SK-N-SH (cell line): ENCODE measurements at regions not wholly inside any gene's neighbourhood (a gene's known extent, or its start where the extent isn't known, plus 50 kb on each side); places are given as distances from the start of the nearest gene placed in this dataset.

Source experiments
- CTCF ChIA-PET: fragments of 300-600, 350-600 bp; formaldehyde crosslinking; extraction: SDS; loops from one replicate; lab custom pipeline; 2021; lab: Yijun Ruan, JAX
- POLR2A ChIA-PET: fragments of 350-600 bp; sonication (Branson Sonifier 250); formaldehyde crosslinking; extraction: SDS; loops from one replicate; lab custom pipeline; 2020; ENCODE audit warnings: antibody characterized with exemption, inconsistent platforms; lab: Yijun Ruan, JAX
- DNase-seq: peaks from one replicate; pipeline ENCODE4 v3.0.0; 2012
- H2AFZ ChIP-seq: fragments of 200-600 bp; sonication (generic); 2 replicates; pipeline ENCODE4 v1.8.1; 2016; ENCODE audit warnings: antibody characterized with exemption, mild to moderate bottlenecking, low read depth
- H3F3A ChIP-seq: fragments of 200-600 bp; sonication (generic); replicated peaks from 2 replicates; pipeline ENCODE3; 2016; ENCODE audit warnings: antibody characterized with exemption, mild to moderate bottlenecking; ENCODE audit not compliant: insufficient read depth
- H3K27ac ChIP-seq, 2 experiments: fragments of 200-500 bp in 1 of 2; fragments of 200-600 bp in 1 of 2; sonication (Bioruptor generic) in 1 of 2; sonication (generic), shearing (Covaris generic) in 1 of 2; 2 replicates each; pipeline versions ENCODE4 v1.5.1 to v1.6.1; 2014 to 2016; ENCODE audit warnings: low read depth in 2 of 2, inconsistent platforms in 1 of 2, low read length in 1 of 2, mild to moderate bottlenecking in 1 of 2, mixed read lengths in 1 of 2
- H3K27me3 ChIP-seq: fragments of 200-600 bp; sonication (generic), shearing (Covaris generic); 2 replicates; pipeline ENCODE4 v1.6.1; 2016; ENCODE audit warnings: mixed run types; ENCODE audit not compliant: insufficient read depth
- H3K36me3 ChIP-seq, 2 experiments: fragments of 200-500 bp in 1 of 2; fragments of 200-600 bp in 1 of 2; sonication (Bioruptor generic) in 1 of 2; sonication (generic) in 1 of 2; replicated peaks in 1 of 2; 2 replicates each; pipeline versions ENCODE3 to v1.5.1; 2014 to 2016; ENCODE audit warnings: low read length in 1 of 2, mild to moderate bottlenecking in 1 of 2; ENCODE audit not compliant: insufficient read depth in 2 of 2, control insufficient read depth in 1 of 2
- H3K4me1 ChIP-seq, 2 experiments: fragments of 200-500 bp in 1 of 2; fragments of 200-600 bp in 1 of 2; sonication (Bioruptor generic) in 1 of 2; sonication (generic), shearing (Covaris generic) in 1 of 2; 2 replicates each; pipeline versions ENCODE4 v1.5.1 to v1.6.1; 2014 to 2016; ENCODE audit warnings: low read depth in 1 of 2, low read length in 1 of 2, mixed run types in 1 of 2; ENCODE audit not compliant: insufficient read depth in 2 of 2, control insufficient read depth in 1 of 2
- H3K4me2 ChIP-seq: fragments of 200-600 bp; sonication (generic), shearing (Covaris generic); 2 replicates; pipeline ENCODE4 v1.6.1; 2017; ENCODE audit warnings: mixed run types
- H3K4me3 ChIP-seq, 2 experiments: fragments of 200-500 bp in 1 of 2; fragments of 200-600 bp in 1 of 2; sonication (Bioruptor generic) in 1 of 2; sonication (generic), shearing (Covaris generic) in 1 of 2; 2 replicates each; pipeline versions ENCODE4 v1.5.1 to v1.8.1; 2014 to 2016; ENCODE audit warnings: low read depth in 2 of 2, inconsistent platforms in 1 of 2, low read length in 1 of 2, mild to moderate bottlenecking in 1 of 2, mixed read lengths in 1 of 2, moderate library complexity in 1 of 2
- H3K79me2 ChIP-seq: fragments of 200-600 bp; sonication (generic); 2 replicates; pipeline ENCODE4 v1.8.1; 2017; ENCODE audit warnings: mild to moderate bottlenecking; ENCODE audit not compliant: insufficient read depth
- H3K9ac ChIP-seq: fragments of 200-600 bp; sonication (generic); 2 replicates; pipeline ENCODE4 v1.6.1; 2017; ENCODE audit warnings: mixed run types
- H3K9me2 ChIP-seq: fragments of 200-600 bp; sonication (generic); 2 replicates; pipeline ENCODE4 v1.6.1; 2017; ENCODE audit warnings: mixed run types
- H3K9me3 ChIP-seq: fragments of 200-600 bp; sonication (generic); 2 replicates; pipeline ENCODE4 v1.6.1; 2017; ENCODE audit warnings: mixed run types, mild to moderate bottlenecking, moderate library complexity
- H4K20me1 ChIP-seq: fragments of 200-600 bp; sonication (generic); 2 replicates; pipeline ENCODE4 v1.6.1; 2017; ENCODE audit warnings: mild to moderate bottlenecking, mixed run types; ENCODE audit not compliant: insufficient read depth
- ELF1 ChIP-seq: IDR thresholded peaks from 2 replicates; pipeline ENCODE4 v1.4.0; 2012
- EP300 ChIP-seq, 2 experiments: IDR thresholded peaks; 2 replicates each; pipeline versions ENCODE4 v1.4.0 to v1.6.1; 2012; ENCODE audit warnings: borderline replicate concordance in 1 of 2, low read depth in 1 of 2, low read length in 1 of 2
- FOSL2 ChIP-seq: IDR thresholded peaks from 2 replicates; pipeline ENCODE4 v1.4.0; 2012; ENCODE audit warnings: low read depth, mild to moderate bottlenecking, moderate library complexity, borderline replicate concordance
- FOXM1 ChIP-seq: IDR thresholded peaks from 2 replicates; pipeline ENCODE4 v1.4.0; 2012; ENCODE audit warnings: low read depth, mild to moderate bottlenecking
- GABPA ChIP-seq: IDR thresholded peaks from 2 replicates; pipeline ENCODE4 v1.4.0; 2012; ENCODE audit warnings: low read depth, mild to moderate bottlenecking
- GATA2 ChIP-seq: sonication (generic); formaldehyde crosslinking; IDR thresholded peaks from 2 replicates; pipeline ENCODE4 v1.5.0; 2020; ENCODE audit warnings: mild to moderate bottlenecking, missing genetic modification reagents
- JUND ChIP-seq: IDR thresholded peaks from 2 replicates; pipeline ENCODE4 v1.4.0; 2012
- MAX ChIP-seq: IDR thresholded peaks from 2 replicates; pipeline ENCODE4 v1.4.0; 2012; ENCODE audit warnings: low read depth
- NFIC ChIP-seq: IDR thresholded peaks from 2 replicates; pipeline ENCODE4 v1.4.0; 2012; ENCODE audit warnings: borderline replicate concordance
- NRF1 ChIP-seq: IDR thresholded peaks from 2 replicates; pipeline ENCODE4 v1.6.1; 2012; ENCODE audit warnings: low read depth, mild to moderate bottlenecking, low read length
- PBX3 ChIP-seq: IDR thresholded peaks from 2 replicates; pipeline ENCODE4; 2012
- RCOR1 ChIP-seq: fragments of 150-350 bp; IDR thresholded peaks from 2 replicates; pipeline ENCODE4 v1.6.1; 2017; ENCODE audit warnings: antibody characterized with exemption, low read length
- REST ChIP-seq: IDR thresholded peaks from 2 replicates; pipeline ENCODE4 v1.6.1; 2012; ENCODE audit warnings: mild to moderate bottlenecking, low read depth, low read length, moderate library complexity
- TCF12 ChIP-seq: IDR thresholded peaks from 2 replicates; pipeline ENCODE4 v1.4.0; 2012
- USF2 ChIP-seq: fragments of 150-350 bp; IDR thresholded peaks from 2 replicates; pipeline ENCODE4 v1.6.1; 2017; ENCODE audit warnings: antibody characterized with exemption, low read length, low read depth, borderline replicate concordance
- YY1 ChIP-seq: IDR thresholded peaks from 2 replicates; pipeline ENCODE4 v1.4.0; 2012; ENCODE audit warnings: low read depth, mild to moderate bottlenecking
- ZBTB33 ChIP-seq: IDR thresholded peaks from 2 replicates; pipeline ENCODE4 v1.4.0; 2012; ENCODE audit warnings: low read depth, borderline replicate concordance
- WGBS: methylation state at CpG from one replicate; pipeline ENCODE4 v1.1.6; 2017; ENCODE audit warnings: low lambda C conversion rate; 5-methylcytosine and 5-hydroxymethylcytosine counted together

- no peaks in the 10 kb centered on the region for H3K9me2 ChIP-seq
- H3K4me2 ChIP-seq: no peak overlapping the region
- H2AFZ ChIP-seq: no peak overlapping the region
- POLR2A ChIA-PET: no interaction called here
- H3F3A ChIP-seq: peaks cover 10% of the 10 kb centered on the region
- WGBS: 32% methylated on average over 3 of the region's 3 CpGs
- no peaks in the 10 kb centered on the region for H3K79me2 ChIP-seq
- CTCF ChIA-PET: no interaction called here
- H4K20me1 ChIP-seq: no peaks in the 10 kb centered on the region
- H3K36me3 ChIP-seq: no peaks in the 10 kb centered on the region
- H3K4me1 ChIP-seq: peaks cover 0 to 6% of the 10 kb centered on the region in 2 experiments; a peak in 2 of 4 replicates
- H3K9me3 ChIP-seq: no peaks in the 10 kb centered on the region
- DNase-seq: no peak
- H3K4me3 ChIP-seq: no peak overlapping the region
- H3K9ac ChIP-seq: no peak overlapping the region
- H3K27ac ChIP-seq: peak overlapping the region in 1 of 2 experiments; percentile 55; a peak in 2 of 4 replicates
- TF ChIP-seq JUND (no peak), EP300 (IDR thresholded peaks at IDR 0.05; ENCODE audit: borderline replicate concordance in 1 of 2, low read depth in 1 of 2, low read length in 1 of 2) (peak in 1 of 2 experiments; percentile 24; a peak in 1 of 4 replicates), MAX (no peak), PBX3 (peak; percentile 34; the same call in 1 of the 2 replicates), TCF12 (peak; percentile 75)
- TF ChIP-seq, all 33 proteins: peak for 3
- no peaks in the 10 kb centered on the region for H3K27me3 ChIP-seq
Measured at GRCh38 chr21:27192281-27192949, 225.5 kb upstream of the ADAMTS5 start.

GRCh38 chr21:27190601-27191000 is 223.7 kb upstream of the ADAMTS5 start:
- ChIA-PET POLR2A (no interaction called here), CTCF (interaction anchor here (1.0 kb wide), 1 partner anchor 19 kb away, joined by 3 read pairs; no protein-coding TSS in a partner anchor)
- 56% methylated on average over 1 of the region's 1 CpG for WGBS
- Histone ChIP-seq H3K79me2 (no peaks in the 10 kb centered on the region), H3K4me2 (no peak overlapping the region), H3K36me3 (no peaks in the 10 kb centered on the region), H2AFZ (no peak overlapping the region), H3K9me3 (no peaks in the 10 kb centered on the region), H3K4me3 (no peak overlapping the region), H3K4me1 (peaks cover 0 to 6% of the 10 kb centered on the region in 2 experiments; a peak in 2 of 4 replicates), H4K20me1 (no peaks in the 10 kb centered on the region), H3K9ac (no peak overlapping the region), H3F3A (peaks cover 10% of the 10 kb centered on the region), H3K27me3 (no peaks in the 10 kb centered on the region), H3K9me2 (no peaks in the 10 kb centered on the region), H3K27ac (peak overlapping the region; percentile 36 to 67; a peak in 2 of 4 replicates)
- no peak for DNase-seq
- TF ChIP-seq NRF1 (no peak), NFIC (peak; percentile 82), PBX3 (peak; percentile 33), YY1 (0 out of 2 replicates have a peak, but pooled peaks have one; percentile 37), FOXM1 (peak; percentile 72), FOSL2 (peak; percentile 7; the same call in 1 of the 2 replicates), ZBTB33 (no peak), TCF12 (peak; percentile 63), JUND (peak; percentile 38; the same call in 1 of the 2 replicates), USF2 (no peak), EP300 (IDR thresholded peaks at IDR 0.05; ENCODE audit: borderline replicate concordance in 1 of 2, low read depth in 1 of 2, low read length in 1 of 2) (peak in 1 of 2 experiments; percentile 66; a peak in 1 of 4 replicates), REST (no peak), GABPA (no peak), RCOR1 (no peak), GATA2 (CRISPR knock-in tag) (no peak), ELF1 (no peak)
